HG03175 (cell line): ENCODE measurements at regions not wholly inside any gene's neighbourhood (a gene's known extent, or its start where the extent isn't known, plus 50 kb on each side); places are given as distances from the start of the nearest gene placed in this dataset.

Experiments
- ATAC-seq: cut with Tn5 transposase; IDR thresholded peaks from one replicate; pipeline ENCODE4 v1.9.1; 2021; ENCODE audit warnings: mild to moderate bottlenecking, moderate library complexity; ENCODE audit not compliant: unreplicated experiment

DNA sequence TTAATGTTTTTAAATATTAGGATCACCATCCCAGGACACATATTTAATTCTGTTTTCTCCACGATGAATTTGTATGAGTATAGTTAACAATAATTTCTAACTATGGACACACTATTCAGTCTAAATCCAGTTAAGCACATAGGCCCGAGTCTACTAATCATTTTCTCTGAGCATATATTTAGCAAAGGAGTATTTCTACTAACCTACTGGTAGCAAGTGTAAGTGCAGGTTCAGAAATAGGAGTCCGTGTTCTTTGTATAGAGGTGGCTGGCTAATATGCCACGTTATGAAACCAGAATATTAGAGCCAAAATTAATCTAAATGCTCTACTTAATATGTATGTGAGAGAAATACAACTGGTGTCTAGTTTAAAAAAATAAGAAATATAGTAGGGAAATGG lies 416.6 kb upstream of the NXPH2 start:
- ATAC-seq: no peak

GRCh38 chr2:139194546-139194945 lies 414.4 kb upstream of the NXPH2 start:
- no peak for ATAC-seq

DNA sequence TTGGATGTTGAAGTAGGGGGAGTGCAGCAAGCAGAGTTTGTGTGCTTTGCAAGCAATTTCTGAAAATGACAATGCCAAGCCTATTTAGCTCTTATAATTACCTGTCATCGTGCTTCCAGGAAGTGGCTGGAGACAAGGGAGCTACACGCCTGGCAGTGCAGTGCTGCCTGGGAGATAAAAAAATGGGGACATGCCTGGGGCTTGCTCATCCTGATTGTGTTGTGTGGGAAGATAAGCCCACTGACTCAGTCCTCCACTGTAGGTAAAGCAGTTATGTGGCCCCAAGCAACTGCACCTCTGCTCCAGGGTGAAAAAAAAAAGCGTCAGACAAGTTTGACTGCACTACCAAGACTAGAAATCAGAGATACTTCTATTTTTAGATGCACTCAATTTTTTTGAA lies 396.9 kb upstream of the NXPH2 start:
- ATAC-seq: no peak

- ATAC-seq: no peak
These were observed 395.3 kb upstream of the NXPH2 start for GRCh38 chr2:139175510-139175909.

DNA sequence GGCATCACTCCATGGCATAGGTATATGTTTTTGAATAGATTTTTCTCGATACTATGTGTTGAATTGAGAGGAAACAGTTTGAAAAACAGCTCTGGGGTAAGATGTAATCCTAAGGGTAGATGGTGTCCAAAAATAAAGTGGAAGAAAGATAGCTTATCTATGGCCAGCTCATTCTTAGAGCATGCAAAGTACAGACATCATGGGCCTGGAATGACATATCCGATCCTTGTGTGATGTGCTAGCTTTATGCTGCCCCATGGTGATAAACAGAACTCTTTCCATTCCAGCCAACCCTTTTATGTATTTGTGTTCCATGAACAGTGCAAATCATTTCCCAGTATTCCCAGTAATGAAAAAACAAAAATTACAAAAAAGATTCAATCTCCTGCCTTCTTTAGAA lies 390.2 kb upstream of the NXPH2 start:
- no peak for ATAC-seq

DNA sequence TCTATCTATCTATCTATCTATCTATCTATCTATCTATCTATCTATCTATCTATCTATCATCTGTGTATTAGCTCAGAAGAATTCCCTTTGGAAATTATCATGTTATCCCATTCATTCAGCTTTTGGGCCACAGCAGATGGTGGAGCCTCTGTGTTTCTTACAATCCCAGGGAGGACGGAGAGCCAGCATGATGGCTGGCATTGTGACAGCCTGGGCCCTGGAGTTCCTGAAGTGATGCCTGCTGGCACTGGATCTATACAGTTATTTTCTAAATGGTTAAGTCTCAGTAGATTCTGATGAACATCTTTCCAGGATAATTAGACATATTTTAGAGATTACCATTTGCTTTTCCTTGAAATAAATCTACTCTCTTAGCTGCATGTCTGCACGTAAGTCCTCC lies 385.4 kb upstream of the NXPH2 start:
- no peak for ATAC-seq

GRCh38 chr2:139165041-139165440 lies 384.9 kb upstream of the NXPH2 start:
- ATAC-seq: no peak

DNA sequence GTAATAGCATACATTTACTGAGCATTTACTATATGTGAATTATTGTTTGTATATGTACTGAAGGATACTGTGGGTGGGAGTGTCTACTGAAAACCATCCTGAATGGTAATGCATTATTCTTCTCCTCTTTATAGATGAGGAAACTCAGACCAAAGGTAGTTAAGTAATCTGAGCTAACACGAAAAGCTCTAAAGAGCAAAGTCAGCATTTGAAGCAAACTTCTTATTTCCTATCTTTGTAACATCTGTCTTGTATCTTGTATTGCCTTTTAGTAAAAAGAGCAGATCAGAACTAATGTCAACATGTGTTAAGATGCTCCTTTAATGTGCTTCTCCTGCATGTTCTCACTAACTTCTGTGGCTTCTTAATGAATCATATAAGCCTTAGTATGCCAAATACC lies 382.8 kb upstream of the NXPH2 start:
- ATAC-seq: no peak

- no peak for ATAC-seq
These were observed 382.3 kb upstream of the NXPH2 start for GRCh38 chr2:139162456-139162855.

DNA sequence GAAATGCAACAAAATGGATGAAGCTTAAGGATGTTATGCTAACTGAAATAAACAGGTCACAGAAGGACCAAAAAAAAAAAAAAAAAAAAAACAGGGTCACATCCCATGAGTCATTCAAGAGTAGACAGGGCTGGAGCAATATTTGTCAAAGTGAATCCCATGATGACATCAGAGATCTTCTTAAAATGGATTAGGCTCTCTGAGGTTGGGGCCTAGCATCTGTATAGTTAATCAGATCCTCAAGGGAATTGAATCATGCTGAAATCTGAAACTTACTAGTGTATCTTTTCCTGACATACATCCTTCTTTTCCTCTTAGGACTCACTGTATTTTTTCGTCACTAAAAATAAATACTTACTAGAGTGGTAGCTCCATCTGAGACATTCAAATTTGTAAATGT lies 380.6 kb upstream of the NXPH2 start:
- ATAC-seq: no peak

DNA sequence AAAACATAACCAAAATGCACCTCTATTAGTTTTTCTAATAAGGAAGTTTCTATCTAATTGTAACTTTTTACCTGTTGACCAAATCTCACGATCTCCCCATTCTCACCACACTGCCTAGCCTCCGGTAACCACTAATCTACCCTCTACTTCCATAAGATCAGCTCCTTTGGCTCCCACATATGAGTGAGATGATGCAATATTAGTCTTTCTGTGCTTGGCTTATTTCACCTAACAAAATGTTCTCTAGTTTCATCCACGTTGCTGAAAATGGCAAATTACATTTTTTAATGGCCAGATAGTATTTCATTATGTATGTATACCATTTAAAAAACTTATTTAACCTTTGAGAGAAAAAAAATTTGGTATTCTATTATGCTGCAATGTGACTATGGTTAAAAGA lies 379.0 kb upstream of the NXPH2 start:
- no peak for ATAC-seq

DNA sequence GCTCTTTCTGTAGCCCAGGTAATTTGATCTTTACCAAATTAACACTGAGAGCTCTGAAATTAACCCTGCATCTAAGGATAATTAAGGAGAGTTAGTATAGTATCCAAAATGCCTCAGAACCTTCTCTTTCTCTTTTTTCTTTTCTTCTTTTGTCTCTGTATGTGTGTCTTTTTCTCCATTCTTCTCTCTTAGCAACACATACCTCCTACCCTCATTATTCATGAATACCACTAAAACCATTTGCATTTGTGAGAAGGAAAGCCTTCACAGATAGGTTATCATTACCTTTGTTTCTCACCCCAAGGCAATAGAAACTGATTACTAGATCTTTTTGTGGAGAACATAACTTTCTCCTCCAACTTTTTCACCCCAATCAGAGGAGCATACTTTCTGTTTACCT lies 376.5 kb upstream of the NXPH2 start:
- ATAC-seq: no peak

- ATAC-seq: no peak
These were observed 375.8 kb upstream of the NXPH2 start for GRCh38 chr2:139155991-139156390.

DNA sequence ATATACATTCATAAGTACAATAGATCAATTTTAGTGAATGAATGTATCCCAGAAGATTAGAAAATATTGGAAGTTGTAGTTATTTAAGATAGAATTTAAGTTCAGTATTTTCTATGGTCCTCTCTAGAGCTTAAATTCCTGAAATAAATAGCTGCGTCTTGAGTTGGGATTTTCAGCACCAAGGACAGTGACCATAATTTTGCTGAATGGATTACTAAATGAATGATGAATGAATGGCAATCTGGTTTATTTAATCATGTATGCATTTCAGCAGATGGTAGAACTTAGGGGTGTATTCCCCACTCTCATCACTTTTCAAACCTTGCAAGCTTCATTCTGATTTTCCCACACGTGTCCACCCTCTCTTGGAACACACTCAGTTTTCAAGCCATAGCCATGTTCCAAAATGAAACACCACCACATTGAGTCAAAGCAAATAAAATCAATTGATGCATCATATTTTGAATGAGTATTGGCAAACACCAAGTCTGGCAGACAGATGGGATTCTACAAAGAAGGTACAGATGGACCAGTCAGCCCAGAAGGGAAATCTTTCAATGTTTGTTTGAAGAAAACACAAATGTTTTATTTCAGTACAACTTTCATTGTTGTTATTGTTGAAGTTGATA lies 362.2 kb upstream of the NXPH2 start:
- ATAC-seq: no peak

DNA sequence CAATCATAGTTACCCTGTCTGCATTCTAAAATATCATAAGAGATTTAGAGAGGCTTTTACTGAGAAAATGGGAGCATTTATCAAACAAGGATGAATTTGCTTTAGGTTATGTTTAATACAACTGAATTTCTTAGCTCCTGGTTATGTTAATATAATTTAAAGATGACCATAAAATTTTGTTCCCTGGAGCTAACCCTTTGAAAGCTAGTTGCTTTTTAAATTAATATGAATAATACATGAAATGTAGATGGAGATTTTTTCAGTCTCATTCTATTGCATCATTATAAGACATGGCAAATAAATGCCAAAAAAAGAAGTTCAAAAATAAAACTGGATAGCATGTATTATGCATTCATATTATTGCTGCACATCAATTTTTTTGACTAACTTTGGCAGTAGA lies 344.1 kb upstream of the NXPH2 start:
- no peak for ATAC-seq

DNA sequence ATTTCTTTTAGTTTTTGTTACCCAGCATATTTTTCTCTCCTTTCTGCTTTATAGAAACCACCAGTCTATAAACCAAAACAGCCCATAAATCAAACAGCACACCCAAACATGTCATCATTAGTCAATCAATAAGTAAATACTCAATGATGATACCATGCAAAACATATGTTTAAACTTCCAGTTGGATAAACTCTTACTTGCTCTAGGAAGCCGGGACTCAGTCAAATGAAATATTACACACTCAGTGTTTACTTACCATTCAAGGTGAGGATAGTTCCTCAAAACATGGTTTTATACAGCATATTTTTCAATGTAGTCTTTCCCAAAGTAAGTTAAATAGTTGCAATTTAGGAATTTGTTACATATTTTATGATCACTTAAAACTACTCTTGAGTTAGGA lies 343.6 kb upstream of the NXPH2 start:
- no peak for ATAC-seq

DNA sequence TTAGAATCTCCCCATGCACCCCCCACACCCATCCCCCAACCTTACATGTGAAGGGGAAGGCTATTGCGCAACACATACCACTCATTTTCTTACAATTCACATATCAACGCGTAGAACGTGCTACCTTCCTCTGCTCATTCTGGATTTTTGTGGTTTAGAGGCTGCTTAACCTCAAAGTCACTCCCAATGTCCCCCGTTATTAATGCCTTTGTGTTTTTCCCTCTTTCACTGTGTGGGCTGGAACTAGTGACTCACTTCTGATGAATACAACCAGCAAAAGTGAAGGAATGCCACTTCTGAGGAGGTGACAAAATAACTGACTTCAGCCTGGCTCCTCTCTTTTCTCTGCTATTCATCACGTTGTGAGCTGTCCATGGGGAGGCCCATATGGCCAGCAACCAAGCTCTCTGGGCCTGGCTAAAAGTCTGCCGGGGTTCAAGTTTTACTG lies 342.5 kb upstream of the NXPH2 start:
- ATAC-seq: no peak

- ATAC-seq: no peak
These were observed 319.5 kb upstream of the NXPH2 start for GRCh38 chr2:139099721-139100120.

DNA sequence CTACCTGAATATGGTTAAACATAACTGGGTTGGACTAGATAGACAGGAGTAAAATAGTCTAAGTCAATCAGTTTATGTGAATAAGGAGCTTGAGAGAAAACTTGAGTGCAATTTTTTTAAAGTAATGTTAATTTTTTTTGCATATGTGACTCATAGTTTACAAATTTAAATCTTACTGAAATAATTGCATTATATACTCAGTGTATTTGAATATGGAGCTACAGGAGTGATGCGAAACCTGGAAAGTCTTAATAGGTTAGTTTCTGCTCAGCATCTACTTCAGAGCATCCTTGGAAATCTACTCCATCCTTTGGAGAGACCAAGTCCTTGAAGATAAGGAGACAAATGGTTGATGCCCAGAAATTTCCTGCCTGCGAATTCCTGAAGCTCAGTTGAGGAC lies 318.8 kb upstream of the NXPH2 start:
- no peak for ATAC-seq

- ATAC-seq: no peak
These were observed 302.9 kb upstream of the NXPH2 start for GRCh38 chr2:139083121-139083520.

GRCh38 chr2:139080244-139080643 lies 300.1 kb upstream of the NXPH2 start:
- no peak for ATAC-seq

DNA sequence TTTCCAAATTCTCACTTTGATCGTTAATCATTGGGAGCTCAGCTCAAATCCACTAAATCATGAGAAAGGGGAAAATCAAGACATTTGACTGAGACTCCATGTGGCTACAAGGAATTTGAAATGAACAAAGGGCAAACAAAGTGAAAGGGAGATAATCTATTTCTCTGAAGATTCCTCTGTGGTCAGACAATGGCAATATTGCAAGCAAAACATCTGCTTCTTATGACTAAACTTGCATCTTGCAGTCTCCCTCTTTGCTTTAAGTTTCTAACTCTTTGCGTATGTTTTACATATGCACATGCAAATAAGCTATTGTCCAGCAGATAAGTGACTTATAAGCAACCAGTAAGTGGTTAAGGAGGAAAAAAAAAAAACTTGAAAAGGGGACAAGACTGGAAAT lies 299.1 kb upstream of the NXPH2 start:
- no peak for ATAC-seq

GRCh38 chr2:139078376-139078775 lies 298.2 kb upstream of the NXPH2 start:
- no peak for ATAC-seq
